ENCODE measurements at regions not wholly inside any gene's neighbourhood (a gene's known extent, or its start where the extent isn't known, plus 50 kb on each side); places are given as distances from the start of the nearest gene placed in this dataset.

- no peaks in the 10 kb centered on the region for H3K9me2 ChIP-seq (ENCODE audit: insufficient read depth)
- BruUV-seq (replicated peaks), result no TSS peak
- RAD21 ChIA-PET (ENCODE audit: low non-redundant PET in 1 of 2, low total read pairs in 2 of 2, uncharacterized antibody in 2 of 2, unreplicated experiment in 2 of 2), result no interaction called here
- peaks cover 0 to 17% of the 10 kb centered on the region in 2 experiments; a peak in 2 of 4 replicates for H3K9me3 ChIP-seq (ENCODE audit: control insufficient read depth in 1 of 2, insufficient read depth in 1 of 2, low read depth in 1 of 2, low read length in 2 of 2)
- H3K4me1 ChIP-seq (ENCODE audit: control insufficient read depth in 1 of 2, insufficient read depth in 2 of 2, low read length in 2 of 2), result no peaks in the 10 kb centered on the region
- CTCF ChIA-PET, result no interaction called here
- no peak overlapping the region for H3K4me2 ChIP-seq (ENCODE audit: low read length)
- H2AFZ ChIP-seq (ENCODE audit: low read depth, low read length, poor library complexity, severe bottlenecking), result no peak overlapping the region
- TF ChIP-seq ZBTB33 (IDR thresholded peaks at IDR 0.05; ENCODE audit: extremely low read depth, insufficient replicate concordance, low read length) (no peak), MAX (IDR thresholded peaks at IDR 0.05) (no peak), CBX3 (IDR thresholded peaks at IDR 0.05; ENCODE audit: low read depth) (no peak), RAD21 (IDR thresholded peaks at IDR 0.05; ENCODE audit: low read depth) (no peak), ZNF274 (IDR thresholded peaks at IDR 0.05; ENCODE audit: low read depth, low read length) (no peak), POLR2AphosphoS5 (IDR thresholded peaks at IDR 0.05; ENCODE audit: low read depth, low read length) (no peak)
- TF ChIP-seq, protein P1, sequence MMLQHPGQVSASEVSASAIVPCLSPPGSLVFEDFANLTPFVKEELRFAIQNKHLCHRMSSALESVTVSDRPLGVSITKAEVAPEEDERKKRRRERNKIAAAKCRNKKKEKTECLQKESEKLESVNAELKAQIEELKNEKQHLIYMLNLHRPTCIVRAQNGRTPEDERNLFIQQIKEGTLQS (IDR thresholded peaks at IDR 0.05), result no peak
- no peaks in the 10 kb centered on the region for H3K36me3 ChIP-seq (ENCODE audit: control insufficient read depth in 1 of 2, insufficient read depth in 2 of 2, low read length in 2 of 2)
- no peak overlapping the region for H3K9ac ChIP-seq (ENCODE audit: low read length)
- H3K79me2 ChIP-seq (ENCODE audit: insufficient read depth, low read length), result no peaks in the 10 kb centered on the region
- POLR2A ChIA-PET, result no interaction called here
- H4K20me1 ChIP-seq (ENCODE audit: insufficient read depth), result no peaks in the 10 kb centered on the region
- no peaks in the 10 kb centered on the region for H3K27me3 ChIP-seq (ENCODE audit: insufficient read depth, low read length)
- ATAC-seq (no peak), DNase-seq (ENCODE audit: low read depth, low spot score) (no peak)
- no peak overlapping the region for H3K4me3 ChIP-seq (replicated peaks in 1 of 2; ENCODE audit: low read depth in 1 of 2, low read length in 2 of 2)
- no peak overlapping the region for H3K27ac ChIP-seq (ENCODE audit: low read depth, low read length)
- intact Hi-C loops (cut with micrococcal nuclease), result no loop called here
These were observed 166.4 kb downstream of the DMRT2 start for GRCh38 chr9:1216532-1216931.

DNA sequence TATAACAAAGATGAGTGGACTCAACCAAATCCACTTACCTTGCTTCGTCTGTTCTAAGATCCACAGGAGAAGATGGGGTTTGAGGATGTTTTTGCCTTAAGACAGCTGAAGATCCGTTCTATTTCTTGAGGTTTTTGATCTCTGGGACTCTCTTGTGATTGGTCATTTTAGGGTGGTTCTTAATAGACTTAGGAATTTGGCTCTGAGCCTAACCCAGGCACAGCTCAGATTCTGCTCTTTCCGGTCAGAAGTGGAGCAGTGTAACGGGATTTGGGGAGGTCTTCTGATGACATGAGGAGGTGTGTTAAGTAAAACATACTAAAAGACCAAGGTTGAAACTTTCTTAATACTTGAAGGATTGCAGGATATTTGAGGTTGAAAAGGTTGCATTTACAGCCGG is 166.9 kb downstream of the DMRT2 start:
- no peak overlapping the region for H3K27ac ChIP-seq (ENCODE audit: low read depth, low read length)
- DNase-seq (ENCODE audit: low read depth, low spot score), result no peak
- no peak for ATAC-seq
- H3K79me2 ChIP-seq (ENCODE audit: insufficient read depth, low read length), result no peaks in the 10 kb centered on the region
- no TSS peak for BruUV-seq (replicated peaks)
- no peaks in the 10 kb centered on the region for H3K9me2 ChIP-seq (ENCODE audit: insufficient read depth)
- intact Hi-C loops (cut with micrococcal nuclease), result no loop called here
- no peaks in the 10 kb centered on the region for H3K27me3 ChIP-seq (ENCODE audit: insufficient read depth, low read length)
- RAD21 ChIA-PET (ENCODE audit: low non-redundant PET in 1 of 2, low total read pairs in 2 of 2, uncharacterized antibody in 2 of 2, unreplicated experiment in 2 of 2), result no interaction called here
- no peak overlapping the region for H3K4me3 ChIP-seq (replicated peaks in 1 of 2; ENCODE audit: low read depth in 1 of 2, low read length in 2 of 2)
- TF ChIP-seq, protein P1 (IDR thresholded peaks at IDR 0.05), result no peak
- TF ChIP-seq EGR1 (IDR thresholded peaks at IDR 0.05; ENCODE audit: low read depth) (no peak), CBX3 (IDR thresholded peaks at IDR 0.05; ENCODE audit: low read depth) (no peak), ELF1 (IDR thresholded peaks at IDR 0.05; ENCODE audit: borderline replicate concordance, low read depth) (no peak), SIN3A (IDR thresholded peaks at IDR 0.05; ENCODE audit: low read depth) (no peak), EZH2 (IDR thresholded peaks at IDR 0.05) (no peak), POLR2A (IDR thresholded peaks at IDR 0.05; ENCODE audit: borderline replicate concordance, extremely low read depth, insufficient read depth, insufficient read length) (no peak)
- CTCF ChIA-PET, result no interaction called here
- H3K4me1 ChIP-seq (ENCODE audit: control insufficient read depth in 1 of 2, insufficient read depth in 2 of 2, low read length in 2 of 2), result no peaks in the 10 kb centered on the region
- no peaks in the 10 kb centered on the region for H4K20me1 ChIP-seq (ENCODE audit: insufficient read depth)
- H3K4me2 ChIP-seq (ENCODE audit: low read length), result no peak overlapping the region
- H3K9ac ChIP-seq (ENCODE audit: low read length), result no peak overlapping the region
- no peak overlapping the region for H2AFZ ChIP-seq (ENCODE audit: low read depth, low read length, poor library complexity, severe bottlenecking)
- H3K36me3 ChIP-seq (ENCODE audit: control insufficient read depth in 1 of 2, insufficient read depth in 2 of 2, low read length in 2 of 2), result no peaks in the 10 kb centered on the region
- POLR2A ChIA-PET, result no interaction called here
- H3K9me3 ChIP-seq (ENCODE audit: control insufficient read depth in 1 of 2, insufficient read depth in 1 of 2, low read depth in 1 of 2, low read length in 2 of 2), result peaks cover 0 to 17% of the 10 kb centered on the region in 2 experiments; a peak in 2 of 4 replicates

All from HCT116 (cell line).